ENCODE measurements at regions not wholly inside any gene's neighbourhood (a gene's known extent, or its start where the extent isn't known, plus 50 kb on each side); places are given as distances from the start of the nearest gene placed in this dataset.

- DNase-seq (ENCODE audit: low spot score) = no peak
- no peak overlapping the region for H3K23ac ChIP-seq (ENCODE audit: low read depth, low read length, poor library complexity)
- H2AFZ ChIP-seq (ENCODE audit: low read length) = no peak overlapping the region
- no peaks in the 10 kb centered on the region for H3K36me3 ChIP-seq (replicated peaks in 1 of 2; ENCODE audit: control insufficient read depth in 2 of 2, insufficient read depth in 2 of 2, low read length in 2 of 2)
- H3K18ac ChIP-seq (ENCODE audit: low read length) = no peak overlapping the region
- H2AK5ac ChIP-seq (ENCODE audit: low read depth, low read length) = no peak overlapping the region
- H3K4me2 ChIP-seq (ENCODE audit: insufficient read depth, low read length, poor library complexity, severe bottlenecking) = no peak overlapping the region
- H3K79me1 ChIP-seq (ENCODE audit: low read depth, low read length) = no peaks in the 10 kb centered on the region
- no peak overlapping the region for H3K4me3 ChIP-seq (ENCODE audit: low read length in 2 of 2)
- H3K27ac ChIP-seq (replicated peaks; ENCODE audit: low read length) = no peak overlapping the region
- H4K91ac ChIP-seq (ENCODE audit: low read depth, low read length, poor library complexity) = no peak overlapping the region
- no peaks in the 10 kb centered on the region for H3K9me3 ChIP-seq (replicated peaks in 1 of 2; ENCODE audit: control insufficient read depth in 2 of 2, insufficient read depth in 1 of 2, low read depth in 1 of 2, low read length in 2 of 2)
- no peak overlapping the region for H4K8ac ChIP-seq (ENCODE audit: low read depth, low read length)
- H2BK15ac ChIP-seq (ENCODE audit: low read length) = no peak overlapping the region
- H3K14ac ChIP-seq (ENCODE audit: low read length) = no peak overlapping the region
- no peak overlapping the region for H2BK12ac ChIP-seq (ENCODE audit: low read length)
- peaks cover 2 to 8% of the 10 kb centered on the region in 2 donors for H3K4me1 ChIP-seq (ENCODE audit: control insufficient read depth in 2 of 2, insufficient read depth in 1 of 2, low read depth in 1 of 2, low read length in 2 of 2)
- no peak overlapping the region for H3K4ac ChIP-seq (ENCODE audit: low read length)
- no peak overlapping the region for H2BK5ac ChIP-seq (ENCODE audit: low read length)
- peaks cover 0 to 34% (median 0%) of the 10 kb centered on the region in 3 experiments for H3K27me3 ChIP-seq (ENCODE audit: control insufficient read depth in 3 of 3, insufficient read depth in 3 of 3, low read depth in 1 of 3, low read length in 3 of 3)
- WGBS, 2 donors (ENCODE audit: extremely low coverage in 2 of 2, insufficient read length in 2 of 2, insufficient replicate concordance in 1 of 2) = no CpG with 5 or more reads among the region's 7 CpGs
- no peak overlapping the region for H2BK120ac ChIP-seq (ENCODE audit: low read depth, low read length)
- no peak overlapping the region for H3K9ac ChIP-seq (ENCODE audit: low read depth, low read length, poor library complexity)
These were observed 362.3 kb downstream of the NR2F2 start for GRCh38 chr15:96692826-96693225.

GRCh38 chr15:96693515-96693914 lies 363.0 kb downstream of the NR2F2 start:
- Histone ChIP-seq H3K27me3 (ENCODE audit: control insufficient read depth in 3 of 3, insufficient read depth in 3 of 3, low read depth in 1 of 3, low read length in 3 of 3) (peaks cover 0 to 34% (median 0%) of the 10 kb centered on the region in 3 experiments), H4K8ac (ENCODE audit: low read depth, low read length) (no peak overlapping the region), H3K4ac (ENCODE audit: low read length) (no peak overlapping the region), H2BK15ac (ENCODE audit: low read length) (no peak overlapping the region), H3K79me1 (ENCODE audit: low read depth, low read length) (no peaks in the 10 kb centered on the region), H2BK5ac (ENCODE audit: low read length) (no peak overlapping the region), H3K4me2 (ENCODE audit: insufficient read depth, low read length, poor library complexity, severe bottlenecking) (no peak overlapping the region), H2BK120ac (ENCODE audit: low read depth, low read length) (no peak overlapping the region), H3K9me3 (replicated peaks in 1 of 2; ENCODE audit: control insufficient read depth in 2 of 2, insufficient read depth in 1 of 2, low read depth in 1 of 2, low read length in 2 of 2) (no peaks in the 10 kb centered on the region), H2AK5ac (ENCODE audit: low read depth, low read length) (no peak overlapping the region), H4K91ac (ENCODE audit: low read depth, low read length, poor library complexity) (no peak overlapping the region), H3K18ac (ENCODE audit: low read length) (no peak overlapping the region), H3K9ac (ENCODE audit: low read depth, low read length, poor library complexity) (no peak overlapping the region), H3K4me3 (ENCODE audit: low read length in 2 of 2) (no peak overlapping the region), H3K14ac (ENCODE audit: low read length) (no peak overlapping the region), H3K27ac (replicated peaks; ENCODE audit: low read length) (no peak overlapping the region), H2BK12ac (ENCODE audit: low read length) (no peak overlapping the region), H3K36me3 (replicated peaks in 1 of 2; ENCODE audit: control insufficient read depth in 2 of 2, insufficient read depth in 2 of 2, low read length in 2 of 2) (no peaks in the 10 kb centered on the region), H2AFZ (ENCODE audit: low read length) (no peak overlapping the region), H3K23ac (ENCODE audit: low read depth, low read length, poor library complexity) (no peak overlapping the region), H3K4me1 (ENCODE audit: control insufficient read depth in 2 of 2, insufficient read depth in 1 of 2, low read depth in 1 of 2, low read length in 2 of 2) (peaks cover 2 to 8% of the 10 kb centered on the region in 2 donors)
- no CpG with 5 or more reads among the region's 2 CpGs for WGBS, 2 donors (ENCODE audit: extremely low coverage in 2 of 2, insufficient read length in 2 of 2, insufficient replicate concordance in 1 of 2)
- DNase-seq (ENCODE audit: low spot score) = no peak

- Histone ChIP-seq H3K9me3 (replicated peaks in 1 of 2; ENCODE audit: control insufficient read depth in 2 of 2, insufficient read depth in 1 of 2, low read depth in 1 of 2, low read length in 2 of 2) (no peaks in the 10 kb centered on the region), H3K4ac (ENCODE audit: low read length) (no peak overlapping the region), H3K79me1 (ENCODE audit: low read depth, low read length) (no peaks in the 10 kb centered on the region), H3K23ac (ENCODE audit: low read depth, low read length, poor library complexity) (no peak overlapping the region), H2BK120ac (ENCODE audit: low read depth, low read length) (no peak overlapping the region), H3K18ac (ENCODE audit: low read length) (no peak overlapping the region), H4K8ac (ENCODE audit: low read depth, low read length) (no peak overlapping the region), H3K14ac (ENCODE audit: low read length) (no peak overlapping the region), H2AFZ (ENCODE audit: low read length) (no peak overlapping the region), H4K91ac (ENCODE audit: low read depth, low read length, poor library complexity) (no peak overlapping the region), H2BK5ac (ENCODE audit: low read length) (no peak overlapping the region), H3K27me3 (ENCODE audit: control insufficient read depth in 3 of 3, insufficient read depth in 3 of 3, low read depth in 1 of 3, low read length in 3 of 3) (peaks cover 0 to 34% (median 0%) of the 10 kb centered on the region in 3 experiments), H3K4me2 (ENCODE audit: insufficient read depth, low read length, poor library complexity, severe bottlenecking) (no peak overlapping the region), H3K36me3 (replicated peaks in 1 of 2; ENCODE audit: control insufficient read depth in 2 of 2, insufficient read depth in 2 of 2, low read length in 2 of 2) (no peaks in the 10 kb centered on the region), H3K4me1 (ENCODE audit: control insufficient read depth in 2 of 2, insufficient read depth in 1 of 2, low read depth in 1 of 2, low read length in 2 of 2) (peaks cover 2 to 8% of the 10 kb centered on the region in 2 donors), H2AK5ac (ENCODE audit: low read depth, low read length) (no peak overlapping the region), H2BK15ac (ENCODE audit: low read length) (no peak overlapping the region), H3K4me3 (ENCODE audit: low read length in 2 of 2) (no peak overlapping the region), H3K27ac (replicated peaks; ENCODE audit: low read length) (no peak overlapping the region), H3K9ac (ENCODE audit: low read depth, low read length, poor library complexity) (no peak overlapping the region), H2BK12ac (ENCODE audit: low read length) (no peak overlapping the region)
- WGBS, 2 donors (ENCODE audit: extremely low coverage in 2 of 2, insufficient read length in 2 of 2, insufficient replicate concordance in 1 of 2) = no CpG with 5 or more reads among the region's 4 CpGs
- DNase-seq (ENCODE audit: low spot score) = no peak
These were observed 363.6 kb downstream of the NR2F2 start for GRCh38 chr15:96693990-96694517.

GRCh38 chr15:96695426-96695825 lies 364.9 kb downstream of the NR2F2 start:
- Histone ChIP-seq H3K36me3 (replicated peaks in 1 of 2; ENCODE audit: control insufficient read depth in 2 of 2, insufficient read depth in 2 of 2, low read length in 2 of 2) (no peaks in the 10 kb centered on the region), H3K4me3 (ENCODE audit: low read length in 2 of 2) (no peak overlapping the region), H3K23ac (ENCODE audit: low read depth, low read length, poor library complexity) (no peak overlapping the region), H3K79me1 (ENCODE audit: low read depth, low read length) (no peaks in the 10 kb centered on the region), H3K27me3 (ENCODE audit: control insufficient read depth in 3 of 3, insufficient read depth in 3 of 3, low read depth in 1 of 3, low read length in 3 of 3) (peaks cover 0 to 34% (median 0%) of the 10 kb centered on the region in 3 experiments), H2BK5ac (ENCODE audit: low read length) (no peak overlapping the region), H3K9me3 (replicated peaks in 1 of 2; ENCODE audit: control insufficient read depth in 2 of 2, insufficient read depth in 1 of 2, low read depth in 1 of 2, low read length in 2 of 2) (no peaks in the 10 kb centered on the region), H4K8ac (ENCODE audit: low read depth, low read length) (no peak overlapping the region), H4K91ac (ENCODE audit: low read depth, low read length, poor library complexity) (no peak overlapping the region), H2AK5ac (ENCODE audit: low read depth, low read length) (no peak overlapping the region), H3K4me2 (ENCODE audit: insufficient read depth, low read length, poor library complexity, severe bottlenecking) (no peak overlapping the region), H2AFZ (ENCODE audit: low read length) (no peak overlapping the region), H3K4ac (ENCODE audit: low read length) (no peak overlapping the region), H2BK120ac (ENCODE audit: low read depth, low read length) (no peak overlapping the region), H3K27ac (replicated peaks; ENCODE audit: low read length) (no peak overlapping the region), H3K9ac (ENCODE audit: low read depth, low read length, poor library complexity) (no peak overlapping the region), H2BK12ac (ENCODE audit: low read length) (no peak overlapping the region), H3K14ac (ENCODE audit: low read length) (no peak overlapping the region), H3K4me1 (ENCODE audit: control insufficient read depth in 2 of 2, insufficient read depth in 1 of 2, low read depth in 1 of 2, low read length in 2 of 2) (peaks cover 2 to 12% of the 10 kb centered on the region in 2 donors), H3K18ac (ENCODE audit: low read length) (no peak overlapping the region), H2BK15ac (ENCODE audit: low read length) (no peak overlapping the region)
- no peak for DNase-seq (ENCODE audit: low spot score)
